ENCODE measurements at regions not wholly inside any gene's neighbourhood (a gene's known extent, or its start where the extent isn't known, plus 50 kb on each side); places are given as distances from the start of the nearest gene placed in this dataset.

GRCh38 chr2:164090533-164090932 lies 354.7 kb upstream of the FIGN start:
- TF ChIP-seq CTCF (IDR thresholded peaks at IDR 0.05) (no peak), POLR2A (IDR thresholded peaks at IDR 0.05) (no peak)

All from lower leg skin (tissue), 3 donors.